ENCODE measurements at regions not wholly inside any gene's neighbourhood (a gene's known extent, or its start where the extent isn't known, plus 50 kb on each side); places are given as distances from the start of the nearest gene placed in this dataset.
"Not testable (repeated sequence)": the region's sequence is repeated elsewhere in the genome, so short reads cannot be mapped to it uniquely, and the experiment has no call there.

- DNase-seq = no peak
Observed at GRCh38 chr4:27678027-27678426, 817.4 kb downstream of the STIM2 start.

- no peak for DNase-seq
Observed at GRCh38 chr4:27684610-27685011, 824.0 kb downstream of the STIM2 start.

- DNase-seq = no peak
Observed at GRCh38 chr4:27685091-27685490, 824.5 kb downstream of the STIM2 start.

DNA sequence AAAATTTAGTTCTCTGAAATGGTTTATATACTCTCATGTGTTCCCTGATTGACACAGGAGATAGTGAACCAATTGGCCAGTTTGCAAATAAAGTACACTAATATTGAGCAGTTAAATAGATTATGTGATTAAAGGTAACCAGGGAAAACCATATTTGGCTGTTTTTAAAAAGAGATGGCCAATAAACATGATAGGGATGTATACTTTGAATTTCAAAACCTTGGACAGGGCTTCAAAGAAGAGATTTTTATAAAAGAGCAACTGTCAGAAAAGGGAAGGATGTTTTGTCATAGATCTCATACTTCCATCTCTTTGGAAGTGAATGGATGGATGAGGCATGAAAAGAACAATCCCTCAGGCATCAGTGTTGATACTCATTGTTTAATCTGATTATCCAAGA is 825.3 kb downstream of the STIM2 start:
- DNase-seq = no peak

GRCh38 chr4:27692158-27692557 is 831.5 kb downstream of the STIM2 start:
- no peak for DNase-seq

DNA sequence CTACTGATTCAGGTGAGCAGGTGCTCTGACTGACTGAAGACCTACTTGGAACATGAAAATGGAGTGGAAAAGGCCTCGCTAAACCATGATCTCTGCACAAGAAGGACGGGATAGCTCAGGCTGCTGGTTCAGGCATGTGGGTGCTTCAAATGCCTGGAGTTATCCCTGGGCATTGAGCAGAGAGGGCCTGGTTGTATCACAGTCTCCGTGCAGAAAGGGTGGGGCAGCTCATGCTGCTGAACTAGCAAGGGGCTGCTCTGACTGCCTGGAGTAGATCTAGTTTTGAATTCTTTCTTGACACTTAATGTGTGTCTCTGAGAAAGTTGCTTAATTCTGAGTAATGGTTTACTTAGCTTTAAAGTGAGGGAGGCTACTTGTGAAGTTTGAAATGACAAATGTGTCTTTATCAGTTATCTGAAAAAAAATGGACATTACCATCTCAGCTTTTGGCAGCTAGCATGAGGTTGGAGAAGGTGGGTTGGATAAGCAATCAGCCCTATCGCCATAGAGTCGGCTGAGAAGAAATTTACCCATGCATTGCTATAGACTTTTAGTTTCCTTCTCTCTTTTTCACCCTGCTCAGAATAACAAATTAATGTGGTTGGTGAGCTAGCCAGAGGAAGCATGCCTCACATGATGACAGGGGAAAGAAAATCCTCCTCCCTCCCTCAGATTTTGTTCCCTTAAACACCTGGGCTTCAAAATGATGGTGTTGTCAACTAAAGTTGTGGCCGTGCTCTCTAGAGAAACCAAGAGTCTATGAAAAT is 832.4 kb downstream of the STIM2 start:
- no peak for DNase-seq

DNA sequence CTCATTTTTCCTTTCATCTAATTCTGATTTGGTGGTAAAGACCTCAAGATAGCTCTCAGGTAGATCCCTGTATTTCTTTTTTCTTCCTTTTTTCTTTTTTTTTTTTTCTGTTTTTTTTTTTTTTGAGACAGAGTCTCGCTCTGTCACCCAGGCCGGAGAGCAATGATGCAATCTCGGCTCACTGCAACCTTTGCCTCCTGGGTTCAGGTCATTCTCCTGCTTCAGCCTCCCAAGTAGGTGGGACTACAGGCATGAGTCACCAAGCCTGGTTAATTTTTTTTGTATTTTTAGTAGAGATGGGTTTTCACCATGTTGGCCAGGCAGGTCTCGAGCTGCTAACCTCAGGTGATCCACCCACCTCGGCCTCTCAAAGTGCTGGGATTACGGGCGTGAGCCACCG is 835.6 kb downstream of the STIM2 start:
- DNase-seq = not testable (repeated sequence)

GRCh38 chr4:27701606-27702005 is 841.0 kb downstream of the STIM2 start:
- no peak for DNase-seq

DNA sequence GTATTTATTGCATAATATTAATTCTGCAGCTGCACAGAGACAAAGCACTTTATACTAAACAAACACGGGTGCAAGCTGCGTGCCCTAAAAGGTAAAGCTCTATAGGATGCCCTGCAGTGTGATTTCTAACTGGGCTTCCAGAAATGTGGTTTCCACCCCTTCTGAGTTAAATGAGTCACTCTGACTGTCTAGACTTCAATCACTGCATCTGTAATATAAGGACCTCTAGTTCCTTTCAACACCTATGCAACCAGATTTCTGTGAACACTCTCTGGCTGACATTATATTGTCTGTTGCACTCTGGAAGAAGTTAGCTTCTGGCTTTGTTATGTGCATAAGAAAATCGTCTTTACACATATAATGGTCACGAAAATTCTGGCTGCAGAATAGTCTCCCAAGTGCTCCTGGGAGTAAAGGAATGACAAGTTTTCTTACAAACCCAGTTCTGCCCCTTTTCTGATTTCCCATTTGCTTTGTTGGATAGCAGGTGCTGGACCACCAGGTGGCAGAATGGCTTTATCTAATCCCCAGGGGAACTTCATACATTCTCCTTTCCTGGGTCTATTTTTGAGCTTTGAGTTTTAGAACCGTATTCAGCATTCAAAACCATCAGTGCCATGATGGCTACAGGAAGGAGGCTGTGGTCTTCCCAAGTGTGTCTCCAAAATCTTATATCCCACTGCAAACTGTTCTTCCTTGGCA is 842.2 kb downstream of the STIM2 start:
- DNase-seq = no peak

GRCh38 chr4:27703771-27704170 is 843.1 kb downstream of the STIM2 start:
- DNase-seq = no peak

DNA sequence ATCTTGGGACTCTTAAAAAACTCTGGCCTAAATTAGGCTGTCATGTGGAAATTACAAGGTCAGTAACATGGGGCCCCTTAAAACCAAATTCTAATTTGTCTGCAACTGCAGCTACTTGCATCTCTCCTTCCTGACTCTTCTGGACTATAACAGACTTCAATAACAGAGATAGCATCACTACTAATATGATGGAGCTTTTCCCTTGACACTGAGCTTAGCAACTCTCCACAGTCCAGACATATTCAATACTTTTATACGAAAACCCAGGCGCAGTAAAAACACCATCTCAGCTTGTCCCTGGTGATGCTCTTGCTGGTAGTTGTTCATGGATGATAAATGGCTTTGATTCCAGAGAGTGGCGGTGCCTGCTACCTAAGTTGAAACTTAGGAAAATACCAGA is 850.4 kb downstream of the STIM2 start:
- DNase-seq = no peak

GRCh38 chr4:27714073-27714472 is 853.4 kb downstream of the STIM2 start:
- DNase-seq = no peak

- DNase-seq = no peak
Observed at GRCh38 chr4:27716693-27717430, 856.2 kb downstream of the STIM2 start.

DNA sequence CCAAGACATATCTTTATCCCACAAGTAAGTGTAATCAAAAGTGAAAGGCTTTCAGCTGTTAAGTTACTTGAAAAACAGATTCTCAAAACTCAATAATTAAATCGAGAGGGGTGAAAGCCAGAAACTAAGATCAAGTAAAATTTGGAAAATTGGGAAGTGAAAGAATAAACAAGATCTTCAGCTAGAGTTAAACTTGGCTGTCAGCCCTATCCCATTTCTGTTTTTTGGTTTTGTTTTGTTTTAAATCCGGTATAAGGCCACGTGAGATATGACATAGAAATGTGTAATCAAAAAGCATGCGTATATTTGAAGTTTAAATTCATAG is 856.8 kb downstream of the STIM2 start:
- DNase-seq = no peak

- DNase-seq = no peak
Observed at GRCh38 chr4:27720010-27720766, 859.5 kb downstream of the STIM2 start.

DNA sequence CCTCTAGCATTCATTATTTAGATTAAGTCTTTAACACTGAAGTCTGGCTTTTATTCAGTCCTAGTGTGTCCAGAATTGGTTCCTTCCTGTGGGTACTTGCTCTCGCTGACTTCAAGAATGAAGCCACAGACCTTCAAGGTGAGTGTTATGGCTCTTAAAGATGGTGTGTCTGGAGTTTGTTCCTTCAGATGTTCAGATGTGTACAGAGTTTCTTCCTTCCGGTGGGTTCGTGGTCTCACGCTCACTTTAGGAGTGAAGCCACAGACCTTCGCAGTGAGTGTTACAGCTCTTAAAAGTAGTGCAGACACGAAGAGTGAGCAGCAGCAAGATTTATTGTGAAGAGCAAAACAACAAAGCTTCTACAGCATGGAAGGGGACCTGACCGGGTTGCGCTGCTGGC is 860.6 kb downstream of the STIM2 start:
- no peak for DNase-seq

GRCh38 chr4:27728892-27729291 is 868.3 kb downstream of the STIM2 start:
- no peak for DNase-seq

- DNase-seq = no peak
Observed at GRCh38 chr4:27742816-27743215, 882.2 kb downstream of the STIM2 start.

DNA sequence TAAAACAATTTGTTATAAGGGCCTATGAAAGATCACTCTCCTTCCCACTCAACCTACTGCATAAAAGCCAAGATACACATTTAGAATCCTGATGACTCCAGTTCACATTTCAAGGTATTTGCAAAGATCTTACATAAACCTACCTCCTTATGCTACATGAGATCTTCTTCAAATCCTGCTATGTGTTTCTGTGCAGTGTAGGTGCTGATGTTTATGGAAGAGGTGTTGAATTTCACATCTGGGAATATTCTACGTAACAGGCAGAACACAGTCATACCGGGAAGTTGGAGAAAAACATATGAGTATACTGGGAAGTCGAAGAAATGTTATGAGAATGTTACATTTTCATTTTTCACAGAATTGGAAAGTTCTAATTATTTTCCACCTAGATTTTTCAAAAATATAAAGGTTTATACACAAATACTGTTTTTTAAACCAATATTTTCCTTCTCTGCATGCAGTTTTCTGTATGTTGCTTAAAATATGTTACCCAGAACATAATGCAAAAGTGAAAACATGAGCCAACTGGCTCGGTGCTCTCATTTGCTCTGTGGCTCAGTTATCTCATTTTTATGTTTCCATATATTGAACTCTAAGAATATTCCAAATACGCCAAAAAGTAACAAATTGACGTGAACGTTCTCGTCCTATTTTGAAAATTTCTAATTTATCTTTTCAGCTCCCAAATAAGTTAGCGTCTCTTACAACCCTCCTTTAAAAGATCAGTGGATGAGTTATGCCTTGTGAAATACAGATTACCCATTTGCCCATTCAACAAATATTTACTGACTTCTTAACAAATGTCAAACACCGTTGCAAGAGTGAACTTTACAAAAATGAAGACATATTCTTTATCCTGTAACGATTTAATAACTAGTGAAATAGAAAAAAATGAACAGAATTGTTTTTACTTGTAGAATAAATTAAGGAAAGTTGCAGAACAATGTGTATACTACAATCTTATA is 899.3 kb downstream of the STIM2 start:
- no peak for DNase-seq

DNA sequence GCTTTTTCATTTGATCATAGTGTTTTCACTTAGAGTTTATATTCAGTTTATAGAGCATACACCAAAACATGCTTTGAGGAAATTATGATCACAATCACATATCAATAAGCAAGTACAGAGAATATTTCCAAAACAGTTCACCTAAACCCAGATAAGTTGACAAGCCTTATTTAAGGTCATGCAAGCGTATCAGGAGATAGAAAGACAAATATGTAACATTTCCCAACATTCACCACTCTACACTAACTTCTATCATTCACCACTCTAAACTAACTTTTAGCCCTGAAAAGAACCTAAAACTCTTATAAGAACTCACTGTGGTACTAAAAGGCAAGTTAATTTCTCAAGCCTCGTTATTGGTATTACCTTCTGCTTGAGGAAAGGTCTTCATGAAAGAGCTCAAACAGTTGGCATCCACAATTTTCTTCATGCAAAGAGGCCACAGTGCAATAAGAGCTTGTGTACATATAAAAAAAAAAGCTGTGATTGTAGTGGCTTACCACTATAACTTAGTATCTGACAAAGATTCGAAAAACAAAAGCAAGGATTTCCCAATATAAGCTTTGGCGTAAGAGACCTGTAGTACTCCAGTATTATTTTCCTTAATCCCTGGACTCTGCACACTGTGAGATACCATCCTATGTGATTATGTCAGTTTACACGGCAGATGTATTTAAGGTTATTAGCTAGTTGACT is 903.3 kb downstream of the STIM2 start:
- no peak for DNase-seq

DNA sequence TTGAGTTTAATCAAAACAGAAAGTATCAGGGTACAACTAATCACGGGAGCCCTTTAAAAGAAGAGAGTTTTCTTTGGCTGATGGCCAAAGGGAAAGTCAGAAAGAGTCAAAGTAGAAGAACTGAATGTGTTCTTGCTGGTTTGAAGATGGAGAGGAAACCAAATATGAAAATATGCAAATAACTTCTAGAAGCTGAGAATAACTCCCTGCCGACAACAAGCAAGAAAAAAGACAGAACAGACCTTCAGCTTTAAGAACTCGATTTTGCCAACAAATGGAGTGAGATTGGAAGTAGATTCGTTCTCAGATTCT is 903.8 kb downstream of the STIM2 start:
- no peak for DNase-seq

- no peak for DNase-seq
Observed at GRCh38 chr4:27770895-27771294, 910.3 kb downstream of the STIM2 start.

Measured in activated effector memory CD4-positive, alpha-beta T cell treated with anti-CD3 and anti-CD28 coated beads, Interleukin-2, amount 50 U/mL, for 16 hours (primary cell).